HL-60/S4 (cell line): ENCODE measurements at regions not wholly inside any gene's neighbourhood (a gene's known extent, or its start where the extent isn't known, plus 50 kb on each side); places are given as distances from the start of the nearest gene placed in this dataset.

Experiments
- in situ Hi-C: fragments of 300-500 bp; cut with MboI; formaldehyde crosslinking; loops from 2 replicates; pipeline ENCODE4 v1.14.3; 2022; ENCODE audit warnings: low sequenced_read_pairs

GRCh38 chr17:77569846-77570564, 388.5 kb upstream of the TNRC6C start:
- in situ Hi-C loops, result no loop called here

GRCh38 chr17:77570565-77570898, 388.0 kb upstream of the TNRC6C start:
- in situ Hi-C loops, result no loop called here

- in situ Hi-C loops, result no loop called here
These were observed 387.1 kb upstream of the TNRC6C start for GRCh38 chr17:77571155-77571981.

GRCh38 chr17:77572065-77572601, 386.4 kb upstream of the TNRC6C start:
- in situ Hi-C loops, result no loop called here

DNA sequence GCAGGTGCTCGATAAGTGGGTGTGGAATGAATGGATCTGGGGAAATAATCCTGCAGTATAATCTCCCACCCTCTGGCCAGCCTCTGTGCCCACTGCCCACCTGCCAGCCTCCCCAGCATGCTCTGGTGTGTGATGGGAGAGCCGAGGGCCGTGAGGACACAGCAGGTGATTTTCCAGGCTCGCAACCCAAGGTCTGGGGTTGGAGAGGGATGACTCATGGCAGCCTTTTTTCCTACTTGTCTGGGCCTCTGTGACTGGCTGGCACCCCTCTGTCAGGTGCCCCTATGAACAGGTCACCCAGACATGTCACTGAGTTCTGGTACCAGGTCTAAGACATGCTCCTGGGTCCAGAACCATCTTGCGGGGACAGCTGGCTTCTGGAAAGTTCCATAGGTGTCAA, 385.7 kb upstream of the TNRC6C start:
- in situ Hi-C loops, result no loop called here

- in situ Hi-C loops, result no loop called here
These were observed 381.0 kb upstream of the TNRC6C start for GRCh38 chr17:77577491-77577890.

- in situ Hi-C loops, result no loop called here
These were observed 379.4 kb upstream of the TNRC6C start for GRCh38 chr17:77579131-77579530.

DNA sequence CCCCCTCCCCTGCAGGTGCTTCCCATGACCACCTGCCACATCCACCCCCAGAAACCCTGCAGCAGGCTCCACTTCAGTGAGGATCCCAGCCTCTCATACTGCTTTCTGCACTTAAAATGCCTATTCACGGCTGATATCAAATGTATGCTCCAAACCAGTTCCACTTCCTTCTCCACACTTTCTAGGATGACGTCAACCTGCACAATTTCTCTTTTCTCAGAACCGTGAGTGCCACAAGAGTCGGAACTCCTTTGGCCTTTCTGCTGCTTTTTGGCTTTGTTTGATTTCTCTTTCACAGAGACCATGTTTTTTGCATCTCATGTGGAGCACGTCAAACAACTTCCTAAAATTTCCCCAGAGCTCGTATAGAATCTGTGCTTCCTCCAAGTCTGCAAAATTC, 378.8 kb upstream of the TNRC6C start:
- in situ Hi-C loops, result no loop called here

GRCh38 chr17:77580531-77581270, 377.8 kb upstream of the TNRC6C start:
- in situ Hi-C loops, result no loop called here

GRCh38 chr17:77581480-77581879, 377.0 kb upstream of the TNRC6C start:
- in situ Hi-C loops, result no loop called here

- in situ Hi-C loops, result no loop called here
These were observed 373.2 kb upstream of the TNRC6C start for GRCh38 chr17:77585142-77585860.

DNA sequence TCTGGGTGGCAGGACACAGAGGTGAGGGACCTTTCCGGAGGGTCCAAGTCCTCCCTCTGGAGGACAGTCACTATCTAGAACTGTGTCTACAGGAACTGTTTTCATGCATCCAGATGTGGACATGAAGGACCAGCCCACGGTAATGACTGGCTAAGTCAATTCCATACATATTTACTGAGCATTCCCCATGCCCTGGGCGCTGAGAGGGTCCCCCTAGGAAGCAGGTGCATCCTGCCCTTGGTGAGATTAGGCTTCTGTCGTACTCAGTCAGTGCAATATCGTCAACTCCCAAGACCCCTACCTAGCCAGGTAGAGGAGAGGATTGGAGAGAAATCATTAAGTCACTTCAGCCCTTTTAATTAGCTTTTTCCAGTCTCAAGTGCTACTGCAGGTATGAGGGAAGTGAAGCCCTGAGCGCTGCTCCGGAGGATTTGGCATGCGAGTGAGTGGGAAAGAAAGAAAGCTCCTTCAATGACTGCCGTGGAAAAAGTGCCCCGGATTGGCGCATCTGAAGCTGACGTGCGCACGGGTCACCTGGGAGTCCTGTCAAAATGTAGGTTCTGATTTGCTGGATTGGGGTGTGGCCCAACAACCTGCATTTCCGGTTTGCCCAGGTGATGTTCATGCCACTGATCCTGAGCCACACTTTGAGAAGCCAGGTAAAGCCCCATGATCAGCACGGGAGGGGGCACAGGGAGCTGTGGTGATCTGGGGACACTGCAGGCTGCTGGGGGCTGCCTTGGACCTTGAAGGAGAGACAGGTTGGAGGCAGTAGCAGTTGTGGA, 367.4 kb upstream of the TNRC6C start:
- in situ Hi-C loops, result no loop called here

GRCh38 chr17:77592106-77592865, 366.2 kb upstream of the TNRC6C start:
- in situ Hi-C loops, result no loop called here

DNA sequence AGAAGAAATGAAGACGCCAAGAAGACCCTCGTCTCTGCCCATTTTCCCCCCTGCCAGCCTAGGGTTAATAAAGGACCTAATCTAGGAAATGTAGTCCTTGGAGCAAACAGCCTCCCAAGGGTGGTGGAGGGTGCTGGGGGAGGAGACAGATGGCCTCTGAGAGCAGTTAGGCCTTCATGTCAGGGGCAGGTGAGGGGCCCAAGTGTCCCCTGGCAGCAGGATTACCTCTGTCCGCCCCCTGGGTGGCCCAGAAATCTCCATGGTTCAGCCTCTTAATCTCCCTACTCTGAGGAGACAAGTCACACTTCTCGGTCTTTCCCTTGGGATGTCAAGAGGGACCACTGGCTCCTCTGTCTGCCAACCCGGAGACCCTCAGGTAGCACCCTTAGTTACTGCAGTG, 365.4 kb upstream of the TNRC6C start:
- in situ Hi-C loops, result no loop called here

- in situ Hi-C loops, result no loop called here
These were observed 363.9 kb upstream of the TNRC6C start for GRCh38 chr17:77594416-77595209.

GRCh38 chr17:77596491-77597417, 361.7 kb upstream of the TNRC6C start:
- in situ Hi-C loops, result no loop called here

GRCh38 chr17:77597418-77598240, 360.9 kb upstream of the TNRC6C start:
- in situ Hi-C loops, result no loop called here
